GM12872 (cell line): ENCODE measurements at regions not wholly inside any gene's neighbourhood (a gene's known extent, or its start where the extent isn't known, plus 50 kb on each side); places are given as distances from the start of the nearest gene placed in this dataset.

Experiments used
- CTCF ChIP-seq: IDR thresholded peaks from 3 replicates; pipeline ENCODE4 v1.5.1; 2011; ENCODE audit warnings: low read depth, mild to moderate bottlenecking, low read length, moderate library complexity; ENCODE audit not compliant: insufficient read depth

- no peak for TF ChIP-seq CTCF
These were observed 116.8 kb upstream of the HNMT start for GRCh38 chr2:137847443-137847842.

- no peak for TF ChIP-seq CTCF
These were observed 106.4 kb upstream of the HNMT start for GRCh38 chr2:137857881-137858280.

- TF ChIP-seq CTCF, result no peak
These were observed 101.6 kb upstream of the HNMT start for GRCh38 chr2:137862651-137863050.

- peak; percentile 77 for TF ChIP-seq CTCF
These were observed 98.2 kb upstream of the HNMT start for GRCh38 chr2:137865954-137866540.

GRCh38 chr2:137870682-137871081, 93.6 kb upstream of the HNMT start:
- TF ChIP-seq CTCF, result no peak

- no peak for TF ChIP-seq CTCF
These were observed 91.7 kb upstream of the HNMT start for GRCh38 chr2:137872577-137872976.

DNA sequence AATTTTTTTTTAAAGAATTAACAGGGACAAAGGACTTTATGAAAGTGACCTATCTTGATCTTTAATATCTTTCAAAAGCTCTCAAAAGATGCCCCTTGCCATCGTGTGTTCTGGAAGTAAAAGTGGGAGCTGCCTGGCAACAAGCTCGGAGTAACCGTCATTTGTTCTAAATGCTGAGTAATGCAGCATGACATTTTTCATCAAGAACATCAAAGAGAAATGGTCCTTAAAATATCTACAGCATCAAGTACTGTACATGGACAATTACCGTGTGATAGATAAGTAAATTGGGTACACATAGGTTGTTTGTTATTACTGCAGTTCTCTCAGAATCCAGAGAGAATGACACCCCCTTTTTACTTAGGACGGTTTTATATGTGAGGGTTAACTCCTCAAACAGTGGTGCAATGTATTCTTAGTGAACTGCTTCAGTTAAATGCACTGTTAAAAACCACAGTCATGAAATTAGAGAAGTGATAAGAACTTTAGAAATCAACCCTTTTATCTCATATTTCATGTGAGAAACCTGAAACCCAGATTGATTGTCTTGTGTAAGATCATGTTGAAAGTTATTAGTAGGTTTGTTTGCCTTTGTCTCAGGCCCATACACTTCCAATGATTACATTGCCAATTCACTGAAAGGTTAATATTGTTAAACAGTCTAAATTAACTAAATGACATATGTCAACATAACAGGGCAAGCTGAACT, 90.6 kb upstream of the HNMT start:
- no peak for TF ChIP-seq CTCF
